GM10248 (cell line): ENCODE measurements at regions not wholly inside any gene's neighbourhood (a gene's known extent, or its start where the extent isn't known, plus 50 kb on each side); places are given as distances from the start of the nearest gene placed in this dataset.

Experiments
- CTCF ChIA-PET: fragments of 300-600 bp; sonication (Branson Sonifier 250); formaldehyde crosslinking; extraction: SDS; loops from one replicate; lab custom pipeline; 2021; ENCODE audit warnings: antibody characterized with exemption; lab: Yijun Ruan, JAX
- POLR2A ChIA-PET: fragments of 350-650 bp; sonication (Branson Sonifier 250); formaldehyde crosslinking; extraction: SDS; loops from one replicate; lab custom pipeline; 2020; ENCODE audit warnings: antibody characterized with exemption; lab: Yijun Ruan, JAX
- DNase-seq: peaks from one replicate; pipeline ENCODE4 v3.0.0; 2012; ENCODE audit errors: extremely low spot score
- CTCF ChIP-seq: IDR thresholded peaks from 2 replicates; pipeline ENCODE4 v1.5.1; 2012; ENCODE audit warnings: mild to moderate bottlenecking, low read depth; ENCODE audit errors: extremely low read depth, missing control alignments, control extremely low read depth

- no peak for TF ChIP-seq CTCF
- POLR2A ChIA-PET, result no interaction called here
- no peak for DNase-seq
- CTCF ChIA-PET, result no interaction called here
Measured at GRCh38 chr18:8966821-8967220, 135.7 kb upstream of the NDUFV2 start.

- DNase-seq, result no peak
- ChIA-PET POLR2A (no interaction called here), CTCF (interaction anchor here (1.0 kb wide), 1 partner anchor 20 kb away, joined by 3 read pairs; no protein-coding TSS in a partner anchor)
- no peak for TF ChIP-seq CTCF
Measured at GRCh38 chr18:8967573-8967972, 134.9 kb upstream of the NDUFV2 start.

- no peak for TF ChIP-seq CTCF
- CTCF ChIA-PET, result interaction anchor here (1.1 to 2.8 kb wide), 2 partner anchors 9 to 18 kb away, joined by 4 to 9 read pairs; no protein-coding TSS in a partner anchor
- POLR2A ChIA-PET, result no interaction called here
- no peak for DNase-seq
Measured at GRCh38 chr18:8969639-8970390, 132.7 kb upstream of the NDUFV2 start.

- DNase-seq, result no peak
- POLR2A ChIA-PET, result no interaction called here
- TF ChIP-seq CTCF, result no peak
- CTCF ChIA-PET, result interaction anchor here (1.1 to 2.8 kb wide), 2 partner anchors 8 to 17 kb away, joined by 4 to 9 read pairs; no protein-coding TSS in a partner anchor
Measured at GRCh38 chr18:8970843-8971242, 131.7 kb upstream of the NDUFV2 start.

- CTCF ChIA-PET, result no interaction called here
- TF ChIP-seq CTCF, result no peak
Measured at GRCh38 chr18:8972116-8972515, 130.4 kb upstream of the NDUFV2 start.

GRCh38 chr18:8974279-8974678, 128.2 kb upstream of the NDUFV2 start:
- TF ChIP-seq CTCF, result no peak
- no peak for DNase-seq
- POLR2A ChIA-PET, result no interaction called here
- CTCF ChIA-PET, result interaction anchor here (1.0 to 1.3 kb wide), 2 partner anchors 14 to 16 kb away, joined by 3 to 5 read pairs; no protein-coding TSS in a partner anchor

More at GRCh38 chr18:8972116-8972515, 130.4 kb upstream of the NDUFV2 start:
- no peak for DNase-seq
- POLR2A ChIA-PET, result no interaction called here
